HEK293T (cell line): ENCODE measurements at regions not wholly inside any gene's neighbourhood (a gene's known extent, or its start where the extent isn't known, plus 50 kb on each side); places are given as distances from the start of the nearest gene placed in this dataset.

Experiments
- BHLHE40 ChIP-seq: fragments of 450-650 bp; IDR thresholded peaks from 2 replicates; pipeline ENCODE4 v1.6.1; 2016; ENCODE audit warnings: mild to moderate bottlenecking, moderate library complexity, borderline replicate concordance
- ELF4 ChIP-seq: fragments of 450-650 bp; IDR thresholded peaks from 2 replicates; pipeline ENCODE4 v1.6.1; 2017; ENCODE audit warnings: antibody characterized with exemption
- FOXA1 ChIP-seq: fragments of 450-650 bp; IDR thresholded peaks from 2 replicates; pipeline ENCODE4 v1.6.1; 2016; ENCODE audit warnings: mild to moderate bottlenecking
- FOXK2 ChIP-seq: fragments of 450-650 bp; IDR thresholded peaks from 2 replicates; pipeline ENCODE4 v1.6.1; 2016; ENCODE audit warnings: mild to moderate bottlenecking
- NFRKB ChIP-seq: fragments of 450-650 bp; IDR thresholded peaks from 2 replicates; pipeline ENCODE4 v1.6.1; 2016; ENCODE audit warnings: mild to moderate bottlenecking, moderate library complexity
- SP1 ChIP-seq: fragments of 450-650 bp; IDR thresholded peaks from 2 replicates; pipeline ENCODE4 v1.6.1; 2017
- SUZ12 ChIP-seq: fragments of 450-650 bp; IDR thresholded peaks from 2 replicates; pipeline ENCODE4 v1.6.1; 2016; ENCODE audit warnings: mild to moderate bottlenecking
- ZNF384 ChIP-seq: fragments of 450-650 bp; IDR thresholded peaks from 2 replicates; pipeline ENCODE4 v1.6.1; 2016

GRCh38 chr7:9283246-9283645, 849.8 kb downstream of the NXPH1 start:
- TF ChIP-seq FOXK2 (no peak), BHLHE40 (no peak), SP1 (no peak), ELF4 (no peak), ZNF384 (no peak), NFRKB (no peak), FOXA1 (no peak), SUZ12 (no peak)
